Heart left ventricle (tissue), 16 donors: ENCODE measurements at regions not wholly inside any gene's neighbourhood (a gene's known extent, or its start where the extent isn't known, plus 50 kb on each side); places are given as distances from the start of the nearest gene placed in this dataset.
"Not testable (repeated sequence)": the region's sequence is repeated elsewhere in the genome, so short reads cannot be mapped to it uniquely, and the experiment has no call there.

Experiments used
- ATAC-seq, 4 donors: fragments of 200-7000 bp; cut with Tn5 transposase; one replicate each; pipeline ENCODE4 v1.9.1; 2020 to 2022; ENCODE audit warnings: moderate library complexity in 4 of 4, mild to moderate bottlenecking in 3 of 4, moderate number of reproducible peaks in 1 of 4
- DNase-seq, 5 donors: peaks; one replicate each; pipeline ENCODE4 v3.0.0-alpha.2; 2020
- H3K27ac ChIP-seq, 12 donors: fragments of 200-600 bp; sonication (generic) in 4 of 12; one replicate each; pipeline versions ENCODE4 v1.5.0 to v1.8.0; 2016 to 2022; ENCODE audit warnings: mild to moderate bottlenecking in 2 of 12
- H3K27me3 ChIP-seq, 9 donors: fragments of 200-600 bp; sonication (generic) in 2 of 9; one replicate each; pipeline versions ENCODE4 v1.5.1 to v1.8.0; 2016 to 2022; ENCODE audit warnings: mild to moderate bottlenecking in 3 of 9
- H3K36me3 ChIP-seq, 9 donors: fragments of 200-600 bp; sonication (generic) in 2 of 9; one replicate each; pipeline versions ENCODE4 v1.5.0 to v1.8.0; 2018 to 2022; ENCODE audit warnings: mild to moderate bottlenecking in 2 of 9
- H3K4me1 ChIP-seq, 12 donors: fragments of 200-600 bp; sonication (generic) in 4 of 12; one replicate each; pipeline versions ENCODE4 v1.5.0 to v1.8.0; 2016 to 2022; ENCODE audit warnings: mild to moderate bottlenecking in 3 of 12
- H3K4me3 ChIP-seq, 12 donors: fragments of 200-600 bp; sonication (generic) in 4 of 12; one replicate each; pipeline versions ENCODE4 v1.5.0 to v1.8.0; 2017 to 2022; ENCODE audit warnings: mild to moderate bottlenecking in 9 of 12, moderate library complexity in 4 of 12
- H3K9me3 ChIP-seq, 12 donors: fragments of 200-600 bp; sonication (generic) in 4 of 12; one replicate each; pipeline versions ENCODE4 v1.5.0 to v1.8.0; 2016 to 2022; ENCODE audit warnings: mild to moderate bottlenecking in 1 of 12
- POLR2A ChIP-seq, 2 donors: fragments of 450-650 bp; IDR thresholded peaks; one replicate each; pipeline ENCODE4 v1.6.1; 2017; ENCODE audit warnings: antibody characterized with exemption in 2 of 2, mild to moderate bottlenecking in 2 of 2, moderate library complexity in 2 of 2
- WGBS, 4 donors: extraction: QIAGEN DNeasy Blood & Tissue Kit in 2 of 4; methylation state at CpG; one replicate each; pipeline versions ENCODE4 v1.1.5 to v1.1.7; 2013 to 2018; 5-methylcytosine and 5-hydroxymethylcytosine counted together
- intact Hi-C, 10 donors: fragments of 100-400 bp; cut with DNase I; formaldehyde crosslinking; loops; one replicate each; pipeline versions ENCODE4 v1.11.1 to v1.14.2; 2022
- donor health status: ischemic (EF 13 %, LVEDD 7.1; RV severe dilation, severe dysfunction).
- donor health status: healthy with polysubstance abuse.
- donor health status: DM: no; HTN: yes; CAD: no.
- donor health status: DM: no; HTN: no; CAD: no.
- donor health status: ischemic (EF 25% LVEDD 6.9; RV normal size, moderate dysfunction).
- donor health status: ischemic (EF 25% LVEDD 5.7; RV mildly dilated, moderate dysfunction).
- donor health status: healthy.
- donor health status: DM: yes; HTN: yes; CAD: no.
- donor health status: ischemic (EF 35%, LVEDD 5.7; RV mildly dilated, moderate dysfunction).
- donor health status: nonischemic (EF 11% LVEDD 7.7; RV severe dilation, severe dysfunction).
- donor health status: DM: yes; HTN: yes; CAD: no.
- donor health status: PGD.
- donor health status: ischemic (EF 29% LVEDD 5.4; RV normal size, mild dysfunction).
- donor health status: nonischemic (EF 23%, LVEDD 6.1; RV moderate dilation, normal function).

DNA sequence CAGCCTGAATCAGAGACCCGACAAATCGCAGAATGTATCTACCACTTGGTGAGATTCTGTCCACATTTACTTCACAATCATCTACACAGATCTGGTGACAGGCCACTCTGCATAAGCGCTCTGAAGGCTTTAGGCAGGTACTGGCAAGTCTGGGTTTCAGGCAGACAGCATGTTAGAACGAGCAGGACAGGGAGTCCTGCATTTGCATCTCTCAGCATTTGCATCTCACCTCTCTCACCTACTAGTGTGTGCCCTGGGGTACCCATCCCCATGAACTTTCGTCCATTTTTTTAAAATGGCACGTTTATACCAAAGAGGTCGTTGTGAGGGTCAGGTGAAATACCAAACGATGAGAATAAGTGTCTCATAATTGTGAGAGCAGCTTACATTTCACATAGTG, 108.2 kb downstream of the SPATA31A1 start:
- peak in 1 of 4 donors; percentile 27 for ATAC-seq
- intact Hi-C loops, H3K27me3 ChIP-seq, H3K36me3 ChIP-seq, H3K4me1 ChIP-seq, DNase-seq, H3K9me3 ChIP-seq: not testable (repeated sequence)
- WGBS, 4 donors: 10 to 13% (median 11%) methylated on average over 5 to 6 of the region's 8 CpGs
- peak overlapping the region in 8 of 12 donors; percentile 42 to 85 (median 74) for H3K27ac ChIP-seq
- peak overlapping the region in 11 of 12 donors; percentile 48 to 72 (median 60) for H3K4me3 ChIP-seq

DNA sequence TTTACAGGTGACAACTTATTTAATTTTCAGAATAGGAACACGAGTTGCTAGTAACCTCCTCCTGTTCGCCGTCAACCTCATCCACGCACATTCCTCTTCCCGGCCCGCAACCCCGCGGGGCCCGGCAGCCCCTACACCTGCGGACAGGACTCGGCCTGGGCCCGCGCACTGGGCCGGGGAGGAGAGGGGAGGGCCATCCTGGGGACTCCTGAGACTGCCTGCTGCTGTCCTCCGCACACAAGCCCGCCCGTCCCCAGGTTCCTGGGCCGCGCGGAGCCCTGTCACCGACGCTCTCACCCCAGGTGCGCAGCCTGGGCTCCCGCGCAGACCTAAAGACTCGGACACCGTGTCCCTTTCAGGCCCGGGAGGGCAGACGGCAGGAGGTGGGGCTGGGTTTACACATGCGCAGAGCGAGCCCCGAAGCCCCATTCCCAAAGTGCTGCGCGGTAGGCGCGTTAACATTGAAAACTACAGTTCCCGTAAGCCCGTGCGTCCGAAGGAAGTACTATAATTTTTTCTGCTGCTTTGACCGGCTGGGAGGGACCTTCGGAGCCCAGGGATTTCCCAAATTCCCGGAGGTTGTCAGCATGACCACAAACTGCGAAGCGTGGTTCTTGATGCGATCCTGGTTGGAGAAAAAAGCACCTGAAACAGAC, 108.8 kb downstream of the SPATA31A1 start:
- 0 to 1% (median 0%) methylated on average over 13 to 44 of the region's 46 CpGs for whole genome bisulfite sequencing, 4 donors
- Histone ChIP-seq H3K4me3 (peak overlapping the region in 11 of 12 donors; percentile 48 to 72 (median 60)), H3K27ac (peak overlapping the region in 11 of 12 donors; percentile 32 to 85 (median 71))
- H3K27me3 ChIP-seq, H3K4me1 ChIP-seq, intact Hi-C loops, H3K9me3 ChIP-seq, H3K36me3 ChIP-seq: not testable (repeated sequence)
- DNase-seq: peak; percentile 84 to 92 (median 88)
- peak; percentile 99 to 100 (median 100) for ATAC-seq
- peak in 1 of 2 donors; percentile 38 for TF ChIP-seq POLR2A (IDR thresholded peaks at IDR 0.05)

DNA sequence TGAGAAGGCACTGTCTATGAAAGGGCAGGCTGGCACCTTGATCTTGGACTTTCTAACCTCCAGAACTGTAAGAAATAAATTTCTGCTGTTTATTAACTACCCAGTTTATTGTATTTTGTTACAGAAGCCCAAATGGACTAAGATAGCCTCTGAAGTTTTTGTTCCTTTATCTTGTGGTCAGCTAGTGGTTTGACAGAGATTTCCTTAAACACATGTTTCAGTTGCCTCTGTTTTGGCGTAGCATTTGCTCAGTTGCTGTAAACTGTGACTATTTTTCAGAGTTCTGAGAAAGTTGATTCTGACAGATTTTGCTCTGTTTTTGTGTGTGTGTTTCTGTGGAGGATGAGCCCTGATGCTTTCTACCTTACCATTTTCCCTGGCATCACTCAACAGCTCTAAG, 119.0 kb downstream of the SPATA31A1 start:
- ATAC-seq, H3K4me1 ChIP-seq, H3K9me3 ChIP-seq, H3K27ac ChIP-seq, intact Hi-C loops, H3K36me3 ChIP-seq, H3K27me3 ChIP-seq, H3K4me3 ChIP-seq, DNase-seq: not testable (repeated sequence)
- 76 to 100% (median 85%) methylated on average over 1 of the region's 1 CpG for WGBS, 4 donors

DNA sequence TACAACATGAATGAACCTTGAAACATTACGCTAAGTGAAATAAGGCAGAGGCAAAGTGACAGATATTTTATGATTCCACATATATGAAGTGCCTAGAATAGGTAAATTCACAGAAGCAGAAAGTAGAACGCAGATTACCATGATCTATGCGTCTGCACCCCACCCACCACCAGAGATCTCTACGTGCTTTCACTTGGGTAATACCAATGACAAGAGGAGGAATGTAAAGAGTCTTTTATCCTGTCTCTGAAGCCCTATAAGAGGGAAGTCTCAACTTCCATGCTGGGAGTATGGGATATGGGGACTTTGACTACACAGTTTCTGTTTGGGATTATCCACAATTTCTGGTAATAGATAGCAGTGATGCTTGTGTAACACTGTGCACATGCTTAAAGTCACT, 127.6 kb downstream of the SPATA31A1 start:
- H3K36me3 ChIP-seq, H3K4me1 ChIP-seq, intact Hi-C loops, H3K27me3 ChIP-seq, H3K27ac ChIP-seq, DNase-seq, ATAC-seq, H3K9me3 ChIP-seq, H3K4me3 ChIP-seq: not testable (repeated sequence)
- WGBS, 4 donors: 81 to 90% (median 84%) methylated on average over 4 of the region's 4 CpGs

DNA sequence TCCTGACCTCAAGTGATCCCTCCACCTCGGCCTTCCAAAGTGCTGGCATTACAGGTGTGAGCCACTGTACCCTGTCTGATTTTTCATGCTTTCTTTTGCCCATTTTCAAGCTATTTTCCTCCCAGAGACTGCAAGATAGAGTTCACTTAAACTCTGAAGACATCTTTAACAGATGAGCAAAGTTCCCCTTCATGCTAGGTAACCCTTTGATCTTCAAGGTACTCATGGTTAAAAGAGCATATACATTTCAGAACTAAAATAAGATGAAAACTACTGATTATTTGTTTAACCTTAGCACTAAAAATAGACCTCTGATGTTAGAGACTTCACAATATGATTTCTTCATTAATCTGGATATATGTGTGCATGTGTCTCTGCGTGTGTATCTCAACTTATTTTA, 128.4 kb downstream of the SPATA31A1 start:
- 54 to 80% (median 62%) methylated on average over 2 of the region's 2 CpGs for WGBS, 4 donors

DNA sequence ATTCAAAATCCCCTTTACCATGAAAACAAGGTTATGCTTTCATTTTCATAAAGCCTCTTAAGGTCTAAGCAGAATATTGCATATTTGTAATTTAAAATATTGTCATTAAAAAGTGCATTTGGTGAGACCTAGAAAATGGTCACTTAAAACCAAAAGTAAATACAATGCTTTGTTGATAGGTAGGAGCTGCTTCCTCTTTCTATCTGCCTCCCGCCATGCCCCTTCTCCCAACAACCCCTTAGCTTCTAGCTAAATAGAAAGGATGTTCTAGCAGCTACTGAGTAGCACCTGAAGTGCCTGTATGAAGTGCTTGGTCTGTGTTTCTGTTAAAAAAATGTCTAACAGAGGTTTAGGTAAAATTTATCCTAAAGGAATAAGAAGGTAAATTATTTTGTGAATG, 128.8 kb downstream of the SPATA31A1 start:
- H3K36me3 ChIP-seq, H3K27ac ChIP-seq, H3K9me3 ChIP-seq, H3K27me3 ChIP-seq, H3K4me1 ChIP-seq, ATAC-seq, DNase-seq, intact Hi-C loops, H3K4me3 ChIP-seq: not testable (repeated sequence)
- WGBS, 4 donors: 64 to 100% (median 78%) methylated on average over 1 of the region's 1 CpG

More for the DNA sequence above, 128.4 kb downstream of the SPATA31A1 start:
- H3K4me3 ChIP-seq, DNase-seq, H3K9me3 ChIP-seq, H3K4me1 ChIP-seq, H3K27ac ChIP-seq, H3K36me3 ChIP-seq, H3K27me3 ChIP-seq, ATAC-seq, intact Hi-C loops: not testable (repeated sequence)

DNA sequence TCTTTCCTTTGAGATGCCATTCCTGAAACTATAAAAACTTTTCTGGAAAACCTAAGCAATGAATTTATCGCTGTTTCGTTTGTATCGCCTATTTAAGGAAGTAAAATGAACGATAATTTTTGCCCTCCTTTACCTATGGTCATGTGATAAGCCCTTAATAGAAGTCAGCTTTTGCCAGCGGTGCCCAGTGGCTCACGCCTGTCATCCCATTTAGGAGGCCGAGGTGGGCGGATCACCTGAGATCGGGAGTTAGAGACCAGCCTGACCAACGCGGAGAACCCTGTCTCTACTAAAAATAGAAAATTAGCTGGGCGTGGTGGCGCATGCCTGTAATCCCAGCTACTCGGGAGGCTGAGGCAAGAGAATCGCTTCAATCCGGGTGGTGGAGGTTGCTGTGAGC, 132.0 kb downstream of the SPATA31A1 start:
- DNase-seq, H3K4me1 ChIP-seq, H3K36me3 ChIP-seq, intact Hi-C loops, H3K27me3 ChIP-seq, H3K4me3 ChIP-seq, H3K27ac ChIP-seq, H3K9me3 ChIP-seq, ATAC-seq: not testable (repeated sequence)
- WGBS, 4 donors: 87 to 93% (median 92%) methylated on average over 8 to 11 of the region's 16 CpGs

DNA sequence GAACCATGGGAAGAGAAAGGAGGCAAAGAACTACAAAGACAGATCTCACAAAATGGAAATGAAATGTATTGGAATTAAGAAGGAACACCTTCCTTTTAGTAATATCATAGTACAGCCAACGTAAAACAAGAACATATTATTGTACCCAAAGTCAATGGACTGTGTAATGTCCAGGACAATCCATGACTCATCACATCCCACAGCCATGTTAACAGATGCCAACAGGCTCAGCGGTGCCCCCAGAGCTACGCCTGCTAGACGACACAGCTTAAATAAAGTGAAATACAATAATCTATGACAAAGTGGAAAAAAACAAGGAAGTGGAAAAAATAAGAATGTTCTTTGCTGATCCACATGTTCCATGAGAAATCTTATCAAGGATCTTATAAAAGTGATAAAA, 140.8 kb downstream of the SPATA31A1 start:
- 75 to 87% (median 79%) methylated on average over 3 of the region's 4 CpGs for WGBS, 4 donors
- H3K9me3 ChIP-seq, DNase-seq, ATAC-seq, H3K27ac ChIP-seq, H3K27me3 ChIP-seq, H3K36me3 ChIP-seq, intact Hi-C loops, H3K4me3 ChIP-seq, H3K4me1 ChIP-seq: not testable (repeated sequence)

DNA sequence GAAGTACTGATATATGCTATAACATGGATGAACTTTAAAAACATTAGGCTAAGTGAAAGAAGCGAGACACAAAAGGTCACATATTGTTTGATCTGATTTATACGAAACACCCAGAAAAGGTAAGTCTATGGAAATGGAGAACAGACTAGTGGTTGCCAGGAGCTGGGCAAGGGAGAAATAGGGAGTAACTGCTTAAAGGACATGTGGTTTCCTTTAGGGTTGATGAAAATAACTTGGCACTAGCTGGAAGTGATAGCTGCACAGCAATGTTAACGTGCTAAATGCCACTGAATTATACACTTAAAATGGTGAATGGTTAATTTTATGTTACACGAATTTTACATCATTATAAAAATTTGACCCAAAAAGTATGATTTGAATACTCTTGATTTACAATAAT, 147.7 kb downstream of the SPATA31A1 start:
- DNase-seq, ATAC-seq, H3K4me3 ChIP-seq, H3K27me3 ChIP-seq, H3K4me1 ChIP-seq, H3K36me3 ChIP-seq, intact Hi-C loops, H3K27ac ChIP-seq, H3K9me3 ChIP-seq: not testable (repeated sequence)
- no CpG with 5 or more reads among the region's 4 CpGs for WGBS, 4 donors

DNA sequence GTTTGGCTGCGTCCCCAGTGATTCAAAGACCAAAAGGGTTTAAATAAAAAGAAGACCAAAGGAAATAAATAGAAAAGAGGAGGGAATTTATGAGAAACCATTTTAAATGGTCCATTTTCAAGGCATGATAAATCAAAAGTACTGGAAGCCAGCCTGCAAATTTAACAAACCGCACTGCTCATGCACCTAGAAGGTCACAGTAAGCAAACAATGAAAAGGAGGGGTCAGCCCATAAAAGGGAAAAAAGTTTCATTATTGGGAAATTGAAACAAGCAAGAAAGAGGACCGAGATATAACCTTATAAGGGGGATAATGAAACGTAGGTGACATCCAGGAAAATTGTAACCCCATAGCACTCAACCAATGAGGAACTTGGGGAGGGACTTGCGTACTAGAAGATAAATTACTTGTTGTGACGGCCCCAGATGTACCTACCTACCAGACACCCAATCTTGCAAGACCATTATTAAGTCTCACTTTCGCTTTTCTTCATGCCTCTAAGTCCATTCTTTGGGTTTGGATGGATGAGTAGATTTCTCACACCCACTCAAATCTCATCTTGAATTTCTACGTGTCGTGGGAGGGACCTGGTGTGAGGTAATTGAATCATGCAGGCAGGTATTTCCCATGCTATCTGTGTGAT, 172.0 kb downstream of the SPATA31A1 start:
- WGBS, 4 donors: 78 to 94% (median 89%) methylated on average over 3 to 4 of the region's 9 CpGs; no CpG with 5 or more reads in 1 of the 4 donors

DNA sequence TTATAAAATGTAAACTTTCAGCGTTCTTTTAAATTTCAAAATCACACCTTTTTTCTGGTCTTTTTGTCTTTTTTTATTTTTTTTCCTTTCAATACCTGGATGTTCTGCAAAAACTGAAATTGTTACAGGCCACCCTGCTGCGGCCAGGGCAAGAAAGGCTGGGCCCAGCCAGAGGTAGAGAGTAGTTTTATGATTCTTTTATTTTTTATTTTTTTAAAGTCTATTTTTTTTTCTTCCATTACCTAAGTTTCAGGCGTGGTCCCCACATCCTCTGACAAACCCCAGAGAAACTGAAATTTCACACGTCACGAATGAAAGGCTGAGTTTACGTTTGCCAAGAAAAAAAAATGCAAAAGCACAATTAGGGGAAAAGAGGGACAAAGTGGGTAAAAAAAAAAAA, 177.1 kb downstream of the SPATA31A1 start:
- intact Hi-C loops, H3K4me1 ChIP-seq, H3K27ac ChIP-seq, DNase-seq, ATAC-seq, H3K9me3 ChIP-seq, H3K36me3 ChIP-seq, H3K27me3 ChIP-seq, H3K4me3 ChIP-seq: not testable (repeated sequence)
- WGBS, 4 donors: 72 to 83% (median 76%) methylated on average over 2 to 5 of the region's 6 CpGs

More for the DNA sequence above, 172.0 kb downstream of the SPATA31A1 start:
- H3K27me3 ChIP-seq, H3K4me1 ChIP-seq, H3K9me3 ChIP-seq, intact Hi-C loops, H3K4me3 ChIP-seq, DNase-seq, H3K27ac ChIP-seq, H3K36me3 ChIP-seq, ATAC-seq: not testable (repeated sequence)
